ENCODE measurements at regions not wholly inside any gene's neighbourhood (a gene's known extent, or its start where the extent isn't known, plus 50 kb on each side); places are given as distances from the start of the nearest gene placed in this dataset.
"Not testable (repeated sequence)": the region's sequence is repeated elsewhere in the genome, so short reads cannot be mapped to it uniquely, and the experiment has no call there.

DNA sequence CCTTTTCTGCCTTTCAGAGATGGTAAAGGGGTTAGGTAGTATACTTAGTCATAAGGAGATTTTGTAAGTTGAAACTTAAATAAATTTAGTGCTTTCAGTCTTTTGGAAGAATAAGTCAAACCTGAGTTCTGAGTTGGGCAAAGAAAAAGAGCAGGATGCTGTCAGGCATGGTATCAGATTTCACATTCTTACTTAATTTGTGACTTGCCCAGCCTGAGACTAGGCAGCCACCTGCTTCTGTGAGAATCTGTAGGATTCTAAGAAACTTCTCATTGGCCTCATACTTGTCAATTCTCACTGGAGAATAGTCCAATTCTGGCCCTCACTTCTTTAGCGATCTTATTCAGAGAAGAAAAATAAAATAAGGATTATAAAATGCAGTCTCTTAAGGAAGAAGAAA, 577.5 kb downstream of the DIPK2A start:
- no peak for DNase-seq

DNA sequence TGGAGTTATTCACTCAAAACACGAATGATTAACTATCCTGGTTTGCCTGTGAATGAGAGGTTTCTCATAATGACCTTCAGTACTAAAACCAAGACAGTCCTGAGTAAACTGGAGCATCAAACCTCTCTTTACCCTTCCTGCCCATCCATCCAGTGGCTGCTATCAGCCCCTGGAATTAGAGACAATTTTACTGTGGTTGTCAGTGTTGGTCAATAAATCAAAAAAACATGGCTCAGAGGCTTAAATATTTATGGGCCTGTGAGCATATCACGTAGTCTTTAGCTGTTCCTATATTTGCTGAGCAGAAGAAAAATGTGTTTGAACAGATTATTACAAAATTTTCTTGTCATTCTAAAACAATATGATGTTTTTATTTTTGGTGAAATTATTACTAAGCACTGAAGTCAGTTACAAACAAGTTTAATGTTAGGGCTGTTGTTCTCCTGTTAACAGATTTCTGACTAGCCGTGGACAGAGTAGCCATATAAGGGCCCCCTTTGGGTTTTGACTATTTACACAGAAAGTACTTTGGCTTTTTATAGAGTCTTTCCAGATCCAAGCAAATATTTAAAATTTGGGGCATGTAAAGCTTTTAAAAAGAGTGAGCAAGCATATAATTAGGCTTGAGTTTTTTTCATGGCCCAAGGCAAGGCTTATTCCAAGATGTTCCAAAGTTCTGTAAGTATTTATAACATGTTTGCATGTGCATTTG, 580.9 kb downstream of the DIPK2A start:
- DNase-seq, result no peak

DNA sequence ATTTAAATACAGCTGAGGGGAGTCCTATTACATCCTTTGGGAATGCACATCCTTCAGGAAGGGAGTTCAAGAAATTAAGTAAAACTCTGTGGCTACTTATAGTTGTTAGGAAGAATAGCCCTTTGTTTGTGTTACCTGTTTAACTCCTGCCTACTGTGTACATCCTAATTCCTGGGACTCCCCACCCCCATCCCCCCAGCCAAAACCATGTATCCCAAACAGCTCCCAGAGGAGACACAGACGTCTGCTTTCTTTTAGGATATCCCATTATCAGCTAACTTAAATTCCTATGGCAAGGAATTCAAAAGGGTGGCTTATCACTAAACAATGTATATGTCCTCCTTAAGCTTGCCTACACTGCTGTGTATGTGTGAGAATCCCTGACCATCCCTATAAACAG, 581.7 kb downstream of the DIPK2A start:
- no peak for DNase-seq

DNA sequence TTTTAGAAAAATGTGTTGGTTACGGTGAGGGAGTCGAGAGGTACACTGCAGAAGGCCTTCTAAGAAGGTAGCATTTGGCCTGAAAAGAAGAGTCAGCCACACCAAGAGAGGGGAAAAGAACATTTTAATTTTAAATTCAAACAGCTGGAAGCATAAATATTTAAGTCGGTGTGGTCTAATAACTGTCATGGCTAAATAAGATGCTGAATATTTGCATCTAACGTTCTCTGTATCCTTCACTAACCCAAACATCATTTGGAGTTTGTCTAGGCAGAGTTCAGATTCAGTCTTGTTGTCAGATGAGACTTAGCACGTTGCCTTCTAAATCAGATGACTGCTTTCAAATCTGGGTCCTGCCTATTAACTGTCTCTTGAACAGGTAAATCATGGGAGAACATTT, 583.3 kb downstream of the DIPK2A start:
- no peak for DNase-seq

DNA sequence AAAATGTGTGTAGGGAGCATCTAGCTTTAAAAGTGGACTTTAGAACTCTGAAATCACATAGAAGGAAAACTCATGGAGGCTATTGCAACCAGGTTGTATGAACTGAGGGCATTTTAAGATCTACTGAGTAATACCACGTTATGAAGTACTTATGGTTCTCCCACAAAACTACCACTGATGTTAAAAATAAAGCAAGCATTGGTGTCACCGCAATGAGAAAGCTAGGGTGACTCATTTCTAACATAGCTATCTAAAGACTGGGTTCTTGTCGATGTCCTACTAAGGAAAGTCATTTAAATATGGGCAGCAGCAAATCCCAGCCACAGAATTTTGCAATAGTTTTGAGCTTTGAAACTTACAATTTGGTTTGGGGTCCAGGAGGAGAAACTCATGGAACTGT, 584.8 kb downstream of the DIPK2A start:
- DNase-seq, result no peak

DNA sequence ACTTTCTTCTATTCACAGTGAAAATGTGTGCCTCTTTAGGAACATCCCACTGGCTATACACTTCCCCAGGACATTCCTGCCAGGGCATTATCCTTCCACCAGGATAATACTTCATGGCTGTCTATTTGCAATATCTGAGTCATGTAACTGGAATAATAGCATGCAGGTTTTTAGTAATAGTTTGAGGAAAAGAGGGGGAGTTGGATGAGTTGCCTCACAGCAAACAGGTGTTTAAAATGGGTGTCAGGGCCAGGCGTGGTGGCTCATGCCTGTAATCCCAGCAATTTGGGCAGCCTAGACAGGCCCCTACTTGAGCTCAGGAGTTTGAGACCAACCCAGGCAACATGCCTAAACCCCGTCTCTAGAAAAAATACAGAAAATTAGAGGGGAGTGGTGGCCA, 585.9 kb downstream of the DIPK2A start:
- no peak for DNase-seq

DNA sequence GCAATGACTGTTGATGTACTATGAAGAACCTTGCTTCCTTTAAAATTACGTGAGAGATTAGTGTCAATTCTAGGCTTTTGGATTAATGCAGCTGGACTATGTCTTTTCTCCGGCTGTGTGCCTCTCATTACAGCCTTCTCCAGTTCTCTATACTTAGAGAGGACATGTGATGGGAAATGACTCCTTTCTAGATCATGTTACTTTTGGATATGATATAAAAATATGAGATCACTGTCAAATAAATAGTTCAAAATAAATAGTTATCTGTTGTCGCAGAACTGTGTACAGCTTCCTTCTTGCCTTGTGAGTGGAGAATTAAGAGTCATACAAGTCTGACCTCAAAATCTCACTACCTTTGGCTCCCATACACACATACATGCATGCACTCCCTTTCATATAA, 592.4 kb downstream of the DIPK2A start:
- no peak for DNase-seq

DNA sequence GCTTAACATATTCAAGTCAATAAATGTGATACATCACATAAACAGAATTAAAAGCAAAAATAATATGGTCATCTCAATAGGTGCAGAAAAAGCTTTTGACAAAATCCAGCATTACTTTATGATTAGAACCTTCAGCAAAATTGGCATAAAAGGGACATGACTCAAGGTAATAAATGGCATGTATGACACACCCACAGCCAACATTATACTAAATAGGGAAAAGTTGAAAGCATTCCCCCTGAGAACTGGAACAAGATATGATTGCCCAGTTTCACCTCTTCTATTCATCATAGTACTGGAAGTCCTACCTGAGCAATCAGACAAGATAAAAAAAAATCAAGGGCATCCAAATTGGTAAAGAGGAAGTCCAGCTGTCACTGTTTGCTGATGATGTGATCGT, 594.7 kb downstream of the DIPK2A start:
- DNase-seq, result no peak

DNA sequence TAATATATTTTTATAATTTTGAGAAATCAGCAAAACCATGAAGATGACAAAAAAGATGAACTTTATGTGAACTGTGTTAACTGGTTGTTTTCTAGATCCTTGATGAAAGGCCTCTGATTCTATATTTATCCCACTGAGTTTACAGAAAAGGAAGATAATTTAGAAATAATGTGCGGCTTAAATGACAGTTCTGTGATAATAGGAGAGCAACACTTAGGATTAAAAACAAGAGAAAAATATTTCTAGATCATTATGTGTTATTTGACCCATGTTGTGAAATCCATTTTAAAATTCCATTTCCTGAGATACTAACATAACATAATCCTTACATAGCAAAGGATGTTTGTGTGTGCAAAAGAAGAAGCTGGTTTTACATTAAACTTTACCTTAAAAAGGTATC, 598.0 kb downstream of the DIPK2A start:
- DNase-seq, result no peak

DNA sequence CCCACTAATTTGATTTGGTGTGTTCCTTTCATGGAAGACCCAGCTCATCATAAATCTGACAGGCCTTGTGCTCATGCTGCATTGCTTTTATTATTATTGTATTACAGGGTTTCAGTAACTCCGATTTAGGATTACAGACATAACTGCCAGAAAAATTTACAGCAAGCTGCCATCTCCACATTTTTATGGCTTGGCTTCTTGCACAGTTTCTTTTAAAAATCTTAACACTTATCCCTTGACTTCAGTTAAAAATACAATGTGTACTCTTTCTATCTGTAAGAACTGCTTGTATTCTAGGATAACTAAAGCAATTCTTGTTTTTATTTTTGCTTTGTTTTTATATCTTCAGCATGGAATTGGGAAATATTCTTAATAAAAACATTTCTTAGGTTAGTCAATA, 612.2 kb downstream of the DIPK2A start:
- no peak for DNase-seq

DNA sequence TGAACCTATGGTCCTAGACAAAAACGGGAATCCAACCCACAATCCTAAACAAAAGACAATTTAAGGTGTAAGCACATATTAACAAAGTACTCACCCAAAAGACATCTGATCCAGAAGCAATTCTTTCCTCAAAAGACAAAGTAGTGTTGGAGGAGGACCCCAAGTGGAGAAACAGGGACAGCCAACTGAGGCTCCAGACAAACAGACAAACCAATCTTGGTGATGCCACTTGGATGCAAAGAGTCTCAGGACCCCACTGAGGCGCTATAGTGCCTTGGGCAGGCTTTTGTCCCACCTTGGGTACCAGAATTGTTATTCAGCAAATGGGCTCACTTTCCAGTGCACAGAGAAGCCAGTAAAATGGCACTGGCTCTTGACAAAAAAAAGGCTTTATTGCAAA, 613.8 kb downstream of the DIPK2A start:
- DNase-seq, result no peak

DNA sequence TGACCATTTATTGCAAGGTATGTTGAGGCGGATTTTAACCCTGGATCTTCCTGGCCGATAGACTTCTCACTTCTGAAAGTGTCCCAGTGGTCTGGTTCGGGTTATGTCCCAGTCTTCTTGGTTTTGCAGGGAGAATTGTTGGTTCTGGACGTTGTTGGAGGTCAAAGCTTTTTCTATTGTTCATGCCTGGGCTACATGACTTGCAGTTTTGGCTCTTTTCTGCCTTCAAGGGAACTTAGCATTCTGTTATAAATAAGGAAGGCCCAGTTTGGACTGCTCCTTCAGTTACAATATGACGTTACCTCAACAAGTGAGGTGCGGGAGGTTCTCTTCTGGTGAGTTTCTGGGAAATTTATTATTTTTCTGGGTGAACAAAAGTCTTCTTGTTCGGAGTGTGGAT, 614.3 kb downstream of the DIPK2A start:
- DNase-seq, result no peak

DNA sequence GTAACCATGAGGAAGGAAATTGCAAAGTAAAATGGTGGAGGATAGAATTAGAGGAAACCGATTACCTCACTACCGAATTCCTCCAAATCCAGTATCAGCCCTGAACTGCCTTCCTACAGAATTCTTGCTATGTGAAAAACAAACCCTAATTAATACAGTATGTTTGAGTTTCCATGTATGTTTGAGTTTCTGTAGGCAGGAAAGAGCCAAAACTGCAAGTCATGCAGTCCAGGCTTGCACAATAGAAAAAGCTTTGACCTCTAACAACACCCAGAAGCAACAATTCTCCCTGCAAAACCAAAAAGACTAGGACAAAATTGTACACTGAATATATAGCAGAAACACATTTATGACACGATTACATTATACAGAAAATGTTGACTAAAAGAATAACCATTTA, 614.8 kb downstream of the DIPK2A start:
- DNase-seq, result no peak

DNA sequence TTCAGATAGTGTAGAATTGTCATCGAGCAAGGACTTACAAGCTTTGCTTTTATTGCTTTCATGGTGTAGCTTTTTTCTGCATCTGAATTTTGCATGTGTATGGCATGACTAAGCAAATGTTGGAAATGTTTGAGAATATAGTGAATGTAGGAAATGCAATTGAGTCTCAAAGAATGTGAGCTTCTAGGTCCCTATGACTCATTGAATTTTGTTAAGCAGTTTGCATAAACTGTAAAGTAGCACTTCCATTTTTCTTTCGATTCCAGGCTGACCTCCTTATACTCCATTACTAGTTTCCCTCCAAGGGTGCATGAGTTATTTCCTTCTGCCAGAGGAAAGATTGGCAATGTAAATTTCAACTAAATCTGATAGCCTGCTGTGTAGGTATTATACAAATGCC, 619.2 kb downstream of the DIPK2A start:
- DNase-seq, result no peak

DNA sequence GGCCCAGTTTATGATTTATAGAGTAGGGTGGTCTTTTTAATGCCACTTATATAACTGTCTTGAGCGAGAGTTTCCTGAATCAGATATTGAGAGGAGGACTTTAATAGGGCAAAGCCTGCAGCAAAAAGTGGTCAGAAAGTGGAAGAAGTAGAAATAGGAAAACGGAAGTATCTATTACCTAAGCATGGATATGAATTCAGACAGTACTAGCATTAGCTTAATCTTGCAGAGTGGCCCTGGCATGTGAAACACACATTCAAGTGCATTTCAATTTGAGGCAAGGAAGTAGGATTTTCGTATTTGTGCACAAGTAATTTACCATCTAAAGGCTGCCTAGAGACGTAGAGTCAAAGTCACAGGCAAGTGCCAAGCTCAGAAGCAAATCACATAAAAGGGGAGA, 622.3 kb downstream of the DIPK2A start:
- DNase-seq, result no peak

DNA sequence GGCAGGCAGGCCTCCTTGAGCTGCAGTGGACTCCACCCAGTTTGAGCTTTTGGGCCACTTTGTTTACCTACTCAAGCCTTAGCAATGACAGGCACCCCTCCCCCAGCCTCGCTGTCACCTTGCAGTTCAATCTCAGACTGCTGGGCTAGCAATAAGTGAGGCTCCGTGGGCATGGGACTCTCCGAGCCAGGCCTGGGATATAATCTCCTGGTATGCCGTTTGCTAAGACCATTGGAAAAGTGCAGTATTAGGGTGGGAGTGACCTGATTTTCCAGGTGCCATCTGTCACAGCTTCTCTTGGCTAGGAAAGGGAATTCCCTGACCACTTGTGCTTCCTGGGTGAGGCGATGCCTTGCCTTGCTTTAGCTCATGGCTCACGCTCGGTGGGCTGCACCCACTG, 648.6 kb downstream of the DIPK2A start:
- DNase-seq, result not testable (repeated sequence)

DNA sequence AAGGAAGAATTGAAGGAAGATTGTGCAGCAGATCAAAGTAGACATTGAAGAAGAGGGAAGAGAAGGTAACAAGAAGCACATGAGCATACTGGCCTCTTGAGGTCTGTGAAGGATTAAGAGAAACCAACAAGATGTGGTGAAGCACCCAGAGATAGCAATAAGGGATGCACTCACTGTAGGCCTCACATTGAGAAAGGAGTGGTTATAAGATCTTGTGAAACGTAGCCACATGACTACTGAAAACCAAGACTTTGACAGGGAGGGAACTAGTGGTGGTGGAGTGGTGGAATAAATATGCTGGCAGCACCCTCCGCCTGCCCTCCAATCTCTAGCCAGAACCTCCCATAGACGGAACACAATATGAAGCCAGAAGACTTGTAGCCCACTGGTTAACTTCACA, 651.2 kb downstream of the DIPK2A start:
- DNase-seq, result no peak

DNA sequence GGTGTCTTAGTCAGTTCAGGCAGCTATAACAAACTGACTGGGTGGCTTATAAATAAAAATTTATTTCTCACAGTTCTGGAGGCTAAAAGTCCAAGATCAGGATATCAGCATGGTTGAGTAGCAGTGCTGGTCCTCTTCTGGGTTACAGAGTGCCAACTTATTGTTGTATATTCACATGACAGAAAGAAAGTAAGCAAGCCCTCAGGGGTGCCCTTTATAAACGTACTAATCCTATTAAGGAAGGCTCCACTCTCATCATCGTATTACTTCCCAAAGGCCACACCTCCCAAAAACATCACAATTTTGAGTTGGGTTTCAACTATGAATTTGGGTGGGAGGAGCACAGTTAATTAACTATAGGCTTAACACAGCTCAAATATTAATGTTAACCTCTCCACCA, 653.0 kb downstream of the DIPK2A start:
- DNase-seq, result no peak

DNA sequence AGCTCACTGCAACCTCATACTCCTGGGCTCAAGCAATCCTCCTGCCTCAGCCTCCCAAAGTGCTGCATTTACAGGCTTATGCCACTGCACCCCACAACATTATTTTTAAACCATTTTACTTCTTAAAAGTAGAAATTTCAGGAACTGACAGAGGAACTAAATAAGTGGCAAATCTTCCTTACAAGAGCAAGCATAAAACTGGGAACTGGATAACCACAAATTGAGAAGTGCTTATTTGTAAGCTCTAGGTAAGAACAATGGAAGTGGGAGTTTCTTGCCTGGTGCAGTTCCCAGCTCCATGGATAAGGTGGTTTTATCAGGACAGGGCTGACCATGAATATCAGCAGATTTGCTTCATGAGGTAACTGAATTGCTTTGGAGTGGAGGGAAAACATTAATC, 655.2 kb downstream of the DIPK2A start:
- DNase-seq, result no peak

DNA sequence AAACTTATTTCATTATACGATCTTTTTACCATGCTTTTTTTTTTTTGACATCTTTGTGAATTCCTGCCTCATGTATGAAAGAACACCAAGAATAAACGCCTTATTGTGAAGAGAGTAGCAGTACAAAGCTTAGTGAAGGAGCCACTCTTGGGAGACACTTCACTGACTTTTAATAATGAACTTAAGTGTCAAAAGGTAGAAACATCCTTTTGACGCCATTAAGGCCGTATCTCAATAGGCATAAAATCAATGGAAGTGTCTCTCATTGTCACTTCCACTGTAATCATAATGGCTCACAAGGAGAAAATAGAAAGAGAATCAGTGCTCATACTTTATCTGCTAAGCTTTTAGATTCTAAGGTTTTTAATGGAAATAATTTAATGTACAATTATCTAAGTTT, 657.8 kb downstream of the DIPK2A start:
- no peak for DNase-seq

DNA sequence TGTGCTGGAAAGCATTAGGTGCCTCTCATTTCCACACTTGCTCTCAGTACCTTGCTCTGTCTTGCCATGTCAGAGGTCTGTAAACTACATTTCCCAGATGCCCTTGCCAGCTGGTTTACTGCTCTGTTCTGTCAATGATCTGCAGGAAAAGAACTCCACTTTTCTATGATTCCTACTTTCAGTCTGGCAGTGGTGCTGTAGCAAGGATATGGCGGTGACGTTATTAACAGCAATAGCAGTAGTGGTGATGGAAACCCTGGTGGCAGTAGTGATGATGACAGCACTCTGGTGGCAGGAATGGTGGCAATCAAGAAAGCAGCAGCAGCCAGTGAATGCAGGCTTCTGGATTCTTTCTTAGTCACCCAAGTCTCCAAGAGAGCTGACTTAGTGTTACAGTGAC, 665.2 kb downstream of the DIPK2A start:
- no peak for DNase-seq

DNA sequence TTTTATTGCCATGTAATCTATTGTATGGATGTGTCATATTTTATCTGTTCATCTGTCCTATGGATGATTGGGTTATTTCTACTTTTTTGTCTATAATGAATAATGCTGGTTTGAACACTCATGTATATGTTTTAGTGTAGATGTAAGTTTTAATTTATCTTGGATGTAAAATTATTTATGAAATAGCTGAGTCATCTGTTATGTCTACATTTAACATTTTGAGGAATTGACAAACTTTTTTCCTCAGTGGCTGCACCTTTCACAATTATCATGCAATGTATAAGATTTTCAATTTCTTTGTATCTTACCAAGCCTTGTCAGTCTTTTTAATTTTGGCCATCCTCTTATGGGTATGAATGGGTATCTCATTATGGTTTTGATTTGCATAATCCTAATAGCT, 666.4 kb downstream of the DIPK2A start:
- DNase-seq, result no peak

DNA sequence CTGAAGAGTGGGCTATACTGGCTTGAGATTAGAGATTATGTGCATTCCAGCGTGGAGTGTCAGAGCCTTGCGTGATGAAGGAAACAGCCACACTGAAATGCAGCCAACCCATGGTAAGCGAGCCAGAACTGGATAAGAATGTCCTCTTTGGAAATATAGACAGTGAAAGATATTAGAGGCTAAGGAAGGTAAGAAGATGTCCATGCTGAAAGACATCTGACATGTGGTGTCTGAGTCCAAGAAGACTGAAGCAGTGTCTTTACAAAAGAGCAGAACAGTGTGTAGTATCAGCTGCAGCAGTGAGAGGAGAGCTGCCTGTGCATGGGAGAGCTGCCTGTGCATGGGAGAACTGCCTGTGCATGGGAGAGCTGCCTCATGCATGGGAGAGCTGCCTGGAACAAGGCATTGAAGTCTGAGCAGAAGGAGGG, 672.2 kb downstream of the DIPK2A start:
- DNase-seq, result no peak

DNA sequence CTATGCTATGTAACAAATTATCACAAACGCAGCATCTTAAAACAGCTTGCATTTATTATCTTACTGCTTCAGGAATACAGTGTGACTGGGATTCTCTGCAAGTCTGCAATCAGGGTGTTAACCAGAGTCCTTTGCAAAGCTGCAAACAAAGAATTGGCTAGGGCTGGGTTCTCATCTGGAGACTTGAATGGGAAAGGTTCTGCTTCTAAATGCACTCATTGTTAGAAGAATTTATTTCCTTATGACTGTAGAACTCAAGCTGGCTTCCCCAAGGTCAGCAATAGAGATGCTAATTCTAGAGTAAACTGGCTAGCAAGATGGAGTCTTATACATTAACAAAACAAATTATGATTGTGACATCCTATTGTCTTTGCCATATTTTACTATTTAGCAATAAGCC, 673.7 kb downstream of the DIPK2A start:
- DNase-seq, result no peak

DNA sequence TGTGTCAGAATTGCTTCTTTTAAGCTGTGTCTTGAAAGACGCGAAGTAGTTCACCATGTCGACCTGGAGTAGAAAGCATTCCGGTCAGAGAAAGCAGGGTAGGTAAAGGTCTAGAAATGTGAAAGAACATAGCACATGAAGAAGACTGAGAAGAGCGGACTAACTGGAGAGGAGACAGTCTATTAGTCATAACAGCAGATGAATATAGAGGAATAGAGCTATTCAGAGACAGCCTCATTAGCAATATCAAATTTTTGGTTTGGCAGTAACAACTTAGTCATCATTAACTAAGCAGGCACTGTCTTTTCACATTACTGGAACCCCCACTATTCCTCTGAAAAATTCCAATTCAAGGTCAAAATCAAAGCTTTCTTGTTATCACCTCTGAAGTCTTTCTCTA, 678.8 kb downstream of the DIPK2A start:
- no peak for DNase-seq

DNA sequence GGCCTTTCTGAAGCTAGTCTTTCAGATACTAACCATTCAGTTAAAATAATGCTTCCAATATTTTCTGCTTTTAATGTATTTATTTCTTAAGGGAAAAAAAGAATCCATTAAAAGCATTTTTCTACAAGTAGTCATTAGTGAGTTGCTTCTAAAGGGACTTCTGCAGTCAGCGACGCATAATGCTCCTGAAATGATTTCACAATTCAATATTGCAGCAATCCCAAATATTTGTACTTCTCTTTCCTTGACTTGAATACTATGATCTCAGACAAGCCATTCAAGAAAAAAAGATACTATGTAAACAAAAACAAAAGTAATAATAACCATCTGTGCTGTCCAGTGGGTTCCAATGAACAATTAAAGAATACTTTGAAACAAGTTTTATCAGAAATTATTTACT, 681.0 kb downstream of the DIPK2A start:
- no peak for DNase-seq
